Colon (tissue), 2 donors: ENCODE measurements at regions not wholly inside any gene's neighbourhood (a gene's known extent, or its start where the extent isn't known, plus 50 kb on each side); places are given as distances from the start of the nearest gene placed in this dataset.

ENCODE experiments used
- FAIRE-seq: peaks from 2 replicates; lab custom pipeline; 2012; peaks lifted over from hg19 to GRCh38; lab: Jason Lieb, UNC
- donor health status: control.
- donor health status: control.

DNA sequence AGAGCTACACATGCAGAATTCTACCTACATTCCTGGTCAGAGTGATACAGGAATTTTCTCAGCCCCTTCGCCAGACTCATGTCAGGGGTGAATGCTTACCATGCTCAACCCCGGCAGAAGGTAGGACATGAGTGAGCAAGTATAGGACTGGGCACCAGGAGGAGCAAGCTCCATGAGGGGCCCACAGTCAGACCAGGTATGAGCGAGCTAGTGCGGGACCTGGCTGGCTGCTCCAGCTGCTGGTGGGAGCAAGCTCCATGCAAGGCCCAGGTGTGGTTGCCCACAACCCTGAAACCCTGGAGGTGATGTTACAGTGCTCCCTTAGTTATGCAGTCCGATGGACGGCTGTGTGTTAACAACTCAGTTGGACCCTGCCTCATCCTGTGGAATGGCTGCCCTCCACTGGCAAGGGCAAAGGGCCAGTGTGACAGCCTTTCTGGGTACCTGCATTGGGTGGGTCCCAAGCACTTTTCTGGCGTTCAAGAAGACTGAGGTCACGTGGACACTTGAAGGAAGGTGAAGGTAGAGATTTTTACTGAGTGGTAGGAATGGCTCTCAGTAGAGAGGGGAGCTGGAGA lies 503.5 kb upstream of the CITED2 start:
- no peak for FAIRE-seq

DNA sequence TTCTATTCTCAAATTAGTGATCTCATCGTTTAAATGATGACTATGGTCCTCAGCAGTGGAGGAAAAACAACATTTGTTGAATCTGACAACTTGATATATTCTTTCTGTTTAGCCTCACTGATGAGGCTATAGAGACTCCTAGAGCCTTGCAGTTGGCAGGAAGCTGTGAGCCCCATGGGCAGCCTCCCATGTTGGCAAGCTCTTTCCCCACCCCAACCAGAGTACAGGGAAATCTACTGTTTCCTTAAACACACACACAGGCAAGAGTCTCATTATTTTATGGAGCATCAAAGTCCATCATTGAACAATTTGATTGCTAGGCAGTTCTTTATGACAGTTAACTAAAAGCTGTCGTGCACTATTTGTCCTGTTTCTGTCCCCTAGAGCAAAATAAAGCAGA lies 498.2 kb upstream of the CITED2 start:
- no peak for FAIRE-seq

DNA sequence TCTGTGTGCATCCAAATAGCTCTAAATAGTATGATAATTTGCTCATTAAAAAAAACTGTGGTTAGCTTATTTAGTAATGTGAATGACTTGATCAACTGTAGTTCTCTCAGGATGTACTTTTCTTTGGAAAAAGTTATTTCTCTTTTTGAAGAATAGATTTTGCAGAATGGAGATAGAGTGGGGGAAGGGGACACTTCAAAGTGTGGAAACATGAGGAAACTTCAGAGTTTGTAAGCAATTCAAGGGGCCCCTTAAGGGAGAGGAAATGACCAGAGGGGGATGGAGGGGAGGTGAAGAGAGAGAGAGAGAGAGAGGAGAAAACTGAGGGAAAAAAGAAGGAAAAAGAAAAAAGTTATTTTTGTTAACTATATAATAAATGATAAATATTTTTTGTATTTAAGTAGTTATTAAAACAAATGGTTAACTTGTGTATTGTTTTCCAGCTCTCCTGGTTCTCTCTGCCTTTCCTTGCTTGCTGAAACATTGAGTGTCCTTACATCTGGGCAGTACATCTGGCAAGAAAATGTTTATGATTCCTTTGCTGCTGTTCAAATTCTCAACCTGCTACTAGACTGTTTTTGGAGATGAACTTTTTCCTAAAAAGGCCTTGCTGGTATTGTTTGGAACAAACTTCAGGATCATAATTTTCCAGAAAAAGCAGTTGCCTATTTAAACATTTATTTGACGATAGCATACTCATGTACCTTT lies 497.5 kb upstream of the CITED2 start:
- FAIRE-seq: no peak

DNA sequence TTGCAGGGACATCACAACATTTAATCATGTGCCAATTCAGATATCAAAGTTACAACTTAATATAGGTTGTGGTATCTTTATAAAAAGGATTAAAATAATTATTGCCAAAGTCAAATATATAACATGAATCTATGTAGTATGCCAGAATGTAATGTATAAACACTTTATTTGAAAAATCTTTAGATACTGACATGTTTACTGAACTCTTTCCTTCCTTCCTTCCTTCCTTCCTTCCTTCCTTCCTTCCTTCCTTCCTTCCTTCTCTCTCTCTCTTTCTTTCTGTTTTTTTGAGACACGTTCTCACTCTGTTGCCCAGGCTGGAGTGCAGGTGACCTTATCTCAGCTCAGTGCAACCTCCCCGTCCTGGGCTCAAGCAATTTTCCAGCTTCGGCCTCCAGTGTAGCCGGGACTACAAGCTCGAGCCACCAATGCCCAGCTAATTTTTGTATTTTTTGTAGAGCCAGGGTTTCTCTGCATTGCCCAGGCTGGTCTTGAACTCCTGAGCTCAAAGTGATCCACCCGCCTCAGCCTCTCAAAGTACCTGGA lies 496.8 kb upstream of the CITED2 start:
- no peak for FAIRE-seq

DNA sequence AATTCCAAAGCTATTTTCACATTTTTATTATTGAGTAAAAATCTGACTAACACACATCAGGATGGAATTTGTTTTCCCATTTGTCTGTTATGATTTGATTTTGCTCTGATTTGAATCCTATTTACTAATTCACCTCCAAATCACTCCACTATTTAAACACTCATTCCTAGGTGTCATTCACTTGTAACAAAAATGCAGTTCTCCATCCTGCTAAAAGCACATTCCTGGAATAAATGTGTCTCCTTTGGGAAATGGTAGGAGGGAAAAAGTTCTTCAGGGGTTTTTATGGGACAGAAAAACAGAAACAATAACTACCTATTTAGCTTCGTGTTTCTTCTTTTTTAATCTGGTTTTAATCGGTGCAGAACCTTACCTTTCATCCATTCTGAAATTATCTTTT lies 494.1 kb upstream of the CITED2 start:
- no peak for FAIRE-seq

DNA sequence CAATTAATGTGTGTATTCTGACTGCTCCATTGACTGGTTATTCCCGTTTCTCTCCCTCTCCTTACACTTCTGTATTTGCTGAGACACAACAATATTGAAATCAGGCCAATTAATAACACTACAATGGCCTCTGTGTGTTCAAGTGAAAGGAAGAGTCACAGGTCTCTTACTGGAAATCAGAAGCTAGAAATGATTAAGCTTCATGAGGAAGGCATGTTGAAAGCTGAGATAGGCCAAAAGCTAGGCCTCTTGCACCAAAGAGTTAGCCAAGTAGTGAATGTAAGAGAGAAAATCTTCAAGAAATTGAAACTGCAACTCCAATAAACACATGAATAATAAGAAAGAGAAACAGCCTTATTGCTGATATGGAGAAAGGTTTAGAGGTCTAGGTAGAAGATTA lies 489.5 kb upstream of the CITED2 start:
- FAIRE-seq: no peak

DNA sequence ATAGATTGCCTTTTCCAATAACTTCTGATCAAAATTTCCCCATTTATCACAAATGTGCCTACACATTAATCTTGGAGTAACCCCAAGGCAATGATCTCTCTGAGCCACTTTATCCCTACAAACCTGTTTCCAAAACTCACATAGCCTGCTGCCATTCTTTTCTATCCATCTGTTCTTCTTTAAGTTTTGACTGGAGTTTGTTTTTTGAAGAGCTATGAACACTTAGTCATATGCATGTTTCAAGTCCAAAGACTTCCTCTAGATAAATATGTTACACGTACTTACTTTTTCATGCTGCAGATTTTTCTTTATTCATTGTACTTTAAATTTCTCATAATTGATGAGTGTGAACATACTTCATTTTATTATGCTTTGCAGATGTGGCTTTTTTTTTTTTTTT lies 488.9 kb upstream of the CITED2 start:
- FAIRE-seq: no peak

DNA sequence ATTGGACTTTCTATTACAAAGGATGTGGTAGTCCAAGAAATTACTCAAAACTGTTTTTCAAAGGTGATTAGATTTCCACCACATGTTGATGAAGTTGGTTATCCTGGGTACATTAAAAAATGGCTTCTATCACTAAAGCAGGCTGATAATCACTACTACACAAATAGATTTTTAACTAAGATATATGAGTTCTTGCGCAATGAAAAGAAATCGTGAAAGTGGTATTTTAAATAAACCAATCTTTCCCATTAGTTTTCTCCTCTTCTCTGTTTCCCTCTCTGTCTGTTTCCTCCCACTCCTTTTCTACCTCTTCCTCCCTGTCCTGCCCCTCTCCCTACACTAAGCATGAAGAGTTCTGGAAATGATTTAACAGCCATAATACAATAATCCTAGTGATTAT lies 487.9 kb upstream of the CITED2 start:
- FAIRE-seq: no peak

DNA sequence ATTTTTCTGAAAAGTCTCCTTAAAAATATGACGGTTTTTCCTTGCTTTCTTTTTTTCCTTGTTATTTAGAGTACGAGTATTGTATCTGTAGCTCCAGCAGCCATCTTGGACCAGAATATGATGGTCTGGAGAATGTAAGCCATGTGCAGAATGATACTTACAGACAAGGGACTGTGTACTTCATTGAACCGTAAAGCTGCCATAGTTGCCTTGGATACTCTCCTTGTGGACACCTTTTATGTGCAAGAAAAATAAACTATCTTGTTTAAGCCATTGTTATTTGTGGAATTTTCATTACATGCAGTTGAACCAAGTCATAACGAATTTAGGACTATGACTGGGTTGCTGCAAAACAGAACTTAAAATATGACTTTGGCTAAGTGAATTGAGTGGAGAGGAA lies 485.8 kb upstream of the CITED2 start:
- no peak for FAIRE-seq

DNA sequence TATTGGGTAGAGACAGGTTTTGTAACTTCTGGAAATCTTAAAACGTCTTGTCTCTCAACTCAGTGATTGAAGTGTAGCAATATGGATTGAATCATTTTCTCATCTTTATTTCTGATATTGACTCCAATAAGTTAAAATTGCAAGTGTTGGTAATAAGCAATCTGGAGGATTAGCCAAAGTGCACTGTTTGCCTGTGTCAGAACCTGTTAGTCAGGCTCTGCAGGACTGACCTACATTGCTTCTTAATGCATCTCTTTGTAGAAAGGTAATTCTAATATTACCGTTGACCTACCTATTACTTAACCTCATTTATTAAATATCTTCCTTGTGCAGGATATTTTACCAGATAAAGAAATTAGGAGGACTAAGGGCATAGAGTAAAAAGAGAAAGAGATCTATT lies 484.0 kb upstream of the CITED2 start:
- no peak for FAIRE-seq

DNA sequence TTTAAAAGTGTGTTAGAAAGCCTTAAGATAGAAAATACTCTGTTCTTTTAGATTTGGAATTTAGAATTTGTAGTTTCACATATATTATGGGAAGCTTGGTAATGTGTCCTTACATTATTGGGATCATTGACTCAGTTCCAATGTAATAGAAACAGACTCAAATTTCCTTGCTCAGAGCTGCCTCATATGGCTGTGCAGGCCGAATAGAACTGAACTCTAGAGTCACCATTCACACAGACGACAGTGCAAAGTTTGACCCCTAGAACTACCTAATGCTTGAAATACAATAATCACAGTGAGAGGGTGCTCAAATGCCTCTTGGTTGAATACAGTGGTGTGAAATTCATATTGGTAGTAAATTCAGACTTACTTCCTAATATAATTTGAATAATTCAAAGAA lies 482.7 kb upstream of the CITED2 start:
- no peak for FAIRE-seq

DNA sequence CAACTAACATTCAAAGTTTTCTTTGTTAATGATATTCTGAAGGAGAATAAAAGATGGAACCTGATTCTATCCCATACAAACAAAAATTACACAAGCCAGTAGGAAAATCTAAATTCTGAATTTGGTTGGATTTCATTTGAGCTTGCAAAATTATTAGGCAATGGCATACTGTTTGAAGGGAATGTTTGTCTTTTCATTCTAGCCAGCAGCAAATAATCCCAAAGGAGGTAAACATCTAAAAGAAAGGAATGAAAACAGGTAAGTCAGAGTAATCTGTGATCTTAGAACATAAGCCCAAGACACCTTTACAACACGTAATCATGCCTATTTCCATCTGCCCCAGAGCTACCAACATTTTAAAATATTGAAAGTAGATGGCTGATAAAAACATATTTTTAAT lies 482.1 kb upstream of the CITED2 start:
- peak; percentile 24 for FAIRE-seq

DNA sequence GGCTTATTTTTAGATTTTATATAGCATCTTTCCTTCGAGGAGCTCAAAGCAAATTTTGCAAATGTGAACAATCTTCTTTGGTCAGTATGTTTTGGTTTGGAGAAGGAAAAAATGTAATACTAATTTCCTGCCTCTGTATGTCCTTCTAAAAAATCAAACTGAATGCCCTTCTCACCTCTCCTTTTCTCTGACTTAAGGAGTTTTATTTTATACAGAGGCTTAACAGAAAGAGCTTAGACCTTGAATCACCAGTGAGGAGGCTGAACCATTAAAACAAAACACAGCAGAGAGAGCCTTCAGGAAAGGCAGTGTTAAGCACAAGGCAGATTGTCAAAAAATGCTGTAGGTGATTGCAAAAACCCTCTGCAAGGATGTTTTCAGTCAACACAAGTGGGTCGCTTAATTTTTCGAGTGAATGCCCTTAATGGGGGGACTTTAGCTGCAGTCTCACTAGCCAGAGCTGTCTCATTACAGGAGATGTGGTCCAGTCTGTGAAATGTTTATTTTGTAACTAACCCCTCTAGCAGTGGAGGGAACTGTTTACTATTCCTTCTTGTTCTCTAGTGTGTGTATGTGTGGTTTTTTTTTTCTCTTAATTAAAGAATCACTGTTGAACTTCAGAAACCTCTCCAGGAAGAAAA lies 481.3 kb upstream of the CITED2 start:
- FAIRE-seq: no peak

DNA sequence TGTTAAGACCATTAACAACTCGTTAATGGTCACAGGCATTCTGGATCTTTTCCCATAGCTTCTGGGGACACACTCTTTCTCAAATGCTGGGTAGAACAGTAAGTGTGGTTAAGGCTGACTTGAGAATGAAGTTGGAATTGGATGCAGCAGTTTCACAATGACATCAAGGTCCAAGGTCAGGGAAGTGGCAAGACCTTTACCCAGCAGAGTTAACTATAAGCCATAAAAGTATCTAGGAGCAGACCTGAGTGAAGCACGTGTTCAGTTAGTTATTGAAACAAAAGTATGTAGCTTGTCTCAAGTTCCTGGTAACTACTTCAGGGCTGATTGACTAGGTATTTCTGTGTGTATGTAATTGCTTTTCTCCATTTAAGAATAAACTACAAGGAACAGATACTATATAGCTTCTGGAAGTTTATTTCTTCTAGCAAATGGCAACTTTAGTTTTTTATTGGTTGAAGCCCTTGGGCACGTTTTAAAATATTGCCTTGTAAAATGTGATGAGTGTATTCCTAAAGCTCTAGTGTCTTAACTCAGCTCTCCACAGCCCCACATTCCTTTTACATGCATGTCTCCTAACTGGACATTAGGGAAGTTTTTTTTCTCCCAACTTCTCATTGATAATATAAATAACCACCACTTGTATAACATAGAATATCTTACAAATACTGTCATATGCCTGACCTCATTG lies 479.0 kb upstream of the CITED2 start:
- peak; percentile 64 for FAIRE-seq

DNA sequence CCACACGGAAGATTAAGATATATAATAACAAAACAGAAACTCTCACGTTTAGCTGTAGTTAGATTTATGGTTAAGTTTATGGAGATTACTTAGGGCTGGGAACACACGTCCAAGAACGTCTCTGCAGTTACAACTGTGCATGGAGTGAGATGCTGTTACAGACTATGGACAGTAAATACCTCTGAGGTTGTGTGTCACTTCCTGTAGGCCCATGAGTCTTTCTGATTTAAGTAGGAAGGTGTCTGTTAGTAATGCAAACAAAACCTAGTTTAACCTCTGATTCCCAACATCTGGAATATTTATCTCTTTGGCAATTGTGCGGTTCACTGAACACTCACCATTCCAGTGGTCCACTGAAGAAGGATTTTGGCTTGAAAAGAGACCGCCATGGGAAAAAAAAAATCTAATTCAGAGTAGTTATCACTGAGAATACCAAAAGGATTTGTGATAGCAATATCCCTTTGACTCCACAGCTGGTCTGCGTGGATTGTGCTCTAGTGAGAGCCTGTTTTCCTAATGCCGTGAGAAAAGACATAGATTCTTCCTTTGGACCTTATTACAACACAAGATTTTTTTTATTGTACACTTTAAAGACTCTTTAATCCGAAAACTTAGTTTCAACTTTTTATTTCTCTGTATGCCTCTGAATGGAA lies 478.2 kb upstream of the CITED2 start:
- no peak for FAIRE-seq

DNA sequence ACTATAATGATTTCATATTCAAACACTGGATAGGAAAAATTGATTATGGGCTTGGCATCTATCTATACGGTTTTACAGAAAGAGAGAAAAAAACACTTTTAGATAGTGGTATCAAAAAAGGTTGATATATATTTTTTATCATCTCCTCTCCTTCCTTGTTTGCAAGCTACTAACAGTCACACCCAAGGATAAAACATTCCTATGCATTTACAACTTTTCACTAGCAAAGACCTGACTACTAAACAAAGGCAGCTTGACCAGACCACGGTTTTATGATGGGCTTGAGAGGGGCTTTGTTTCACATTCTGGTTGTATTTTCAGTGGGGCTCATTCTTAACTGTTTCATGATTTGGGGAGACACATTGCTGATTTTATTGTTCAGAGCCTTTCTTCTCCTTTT lies 477.6 kb upstream of the CITED2 start:
- peak; percentile 38 for FAIRE-seq

DNA sequence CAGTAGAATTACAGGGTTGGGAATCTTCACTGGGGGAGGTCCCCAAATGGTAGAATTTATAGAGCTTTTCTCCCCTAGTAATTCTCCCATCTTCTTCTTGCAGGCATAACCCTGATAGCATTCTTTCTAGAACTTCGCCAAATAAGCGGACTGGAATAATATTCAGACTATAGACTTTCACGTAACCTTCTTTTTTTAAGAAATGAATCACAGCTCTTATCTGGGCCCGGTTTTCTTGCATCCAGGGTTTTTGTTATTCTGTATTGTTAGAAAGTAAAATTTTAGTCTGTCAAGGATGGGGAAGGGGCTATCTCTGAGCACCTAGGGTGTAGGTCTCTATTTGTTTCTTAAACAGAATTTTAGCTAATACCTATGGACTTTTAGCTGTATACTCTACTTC lies 476.8 kb upstream of the CITED2 start:
- no peak for FAIRE-seq

DNA sequence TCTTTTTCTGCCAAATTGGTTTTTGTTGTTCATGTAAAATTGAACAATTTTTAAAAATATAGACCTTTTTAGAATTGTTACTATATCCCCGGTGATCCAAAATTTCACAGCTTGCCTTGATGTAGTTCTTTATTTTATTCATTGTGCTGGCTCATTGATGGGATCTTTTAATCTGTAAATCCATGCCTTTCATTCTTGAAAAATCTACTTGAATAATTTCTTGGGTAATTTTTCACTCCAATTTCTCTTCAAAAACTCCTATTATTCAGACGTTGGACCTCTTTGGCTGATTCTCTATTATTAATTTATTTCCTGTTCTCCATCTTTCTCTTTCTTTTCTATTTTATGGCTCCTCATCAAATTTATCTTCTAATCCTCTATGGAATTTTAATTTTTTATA lies 476.1 kb upstream of the CITED2 start:
- FAIRE-seq: peak; percentile 78

DNA sequence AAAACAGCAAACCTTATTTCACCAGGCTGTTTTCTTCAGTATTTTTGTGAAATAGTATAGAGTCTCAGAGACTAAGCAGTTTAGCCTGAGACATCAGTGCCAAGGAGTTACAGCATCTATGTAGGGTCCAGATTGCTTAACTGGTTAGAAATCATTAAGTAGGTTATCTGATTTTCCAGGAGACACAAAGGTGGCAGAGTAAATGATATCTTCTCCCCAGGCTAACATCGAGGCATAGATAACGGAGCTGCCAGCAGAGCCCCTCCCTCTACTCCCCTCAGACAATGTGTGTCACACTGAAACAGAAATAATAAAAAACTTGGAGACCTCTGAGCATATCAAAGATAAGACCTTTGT lies 473.0 kb upstream of the CITED2 start:
- no peak for FAIRE-seq

DNA sequence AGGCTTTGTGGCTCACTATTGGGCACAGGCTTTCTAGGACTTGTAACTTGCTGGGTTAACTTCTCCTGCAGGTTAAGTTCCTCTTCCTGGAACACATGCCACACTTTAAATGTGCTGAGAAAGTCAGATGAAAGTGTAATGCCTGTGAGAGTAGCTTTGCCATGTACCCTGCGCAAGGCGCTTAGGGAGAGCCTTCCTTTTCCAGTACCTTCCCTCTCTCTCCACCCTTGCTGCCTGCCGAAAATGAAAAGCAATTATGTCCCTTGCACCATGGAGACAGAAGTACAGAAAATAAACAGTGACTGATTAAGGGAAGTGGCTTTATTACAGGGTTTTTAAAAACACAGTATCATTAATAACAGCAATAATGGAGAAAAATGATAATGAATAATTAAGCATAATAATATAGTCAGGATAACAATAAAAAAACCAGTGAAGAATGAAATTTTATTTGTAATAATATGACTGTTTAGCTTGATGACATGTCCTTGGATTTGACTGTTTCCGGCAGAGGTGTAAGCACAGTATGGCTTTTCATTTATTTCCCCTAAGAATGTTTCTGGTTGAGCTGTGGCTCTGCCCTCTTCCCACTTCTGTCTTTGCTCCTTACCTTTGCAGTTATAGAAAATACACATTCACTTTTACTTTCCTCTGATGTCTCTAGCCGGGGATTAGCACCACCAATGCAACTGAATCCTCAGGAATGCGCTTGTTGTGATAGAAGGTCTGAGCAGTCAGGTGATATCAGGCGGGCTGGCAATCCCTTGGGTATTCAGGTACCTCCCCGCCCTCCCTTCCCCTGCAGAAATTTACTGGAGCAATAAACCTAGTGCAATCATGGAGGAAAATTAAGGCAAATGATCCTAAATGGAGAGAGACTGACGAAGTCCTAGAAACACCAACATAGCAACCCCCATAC lies 472.3 kb upstream of the CITED2 start:
- no peak for FAIRE-seq

DNA sequence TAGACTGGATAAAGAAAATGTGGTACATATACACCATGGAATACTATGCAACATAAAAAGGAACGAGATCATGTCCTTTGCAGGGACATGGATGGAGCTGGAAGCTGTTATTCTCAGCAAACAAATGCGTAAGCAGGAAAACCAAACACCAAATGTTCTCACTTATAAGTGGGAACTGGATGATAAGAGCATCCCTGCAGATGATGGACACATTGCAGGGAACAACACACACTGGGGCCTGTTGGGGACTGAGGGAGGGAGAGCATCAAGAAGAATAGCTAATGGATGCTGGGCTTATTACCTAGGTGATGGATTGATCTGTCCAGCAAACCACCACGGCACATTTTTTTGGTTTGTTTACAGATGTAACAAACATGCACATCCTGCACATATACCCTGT lies 470.5 kb upstream of the CITED2 start:
- no peak for FAIRE-seq
